Activated CD8-positive, alpha-beta memory T cell treated with anti-CD3 and anti-CD28 coated beads for 24 hours (primary cell): ENCODE measurements at regions not wholly inside any gene's neighbourhood (a gene's known extent, or its start where the extent isn't known, plus 50 kb on each side); places are given as distances from the start of the nearest gene placed in this dataset.
"Not testable (repeated sequence)": the region's sequence is repeated elsewhere in the genome, so short reads cannot be mapped to it uniquely, and the experiment has no call there.

ENCODE experiments used
- DNase-seq: peaks from one replicate; pipeline ENCODE4 v3.0.0-alpha.2; 2020

DNA sequence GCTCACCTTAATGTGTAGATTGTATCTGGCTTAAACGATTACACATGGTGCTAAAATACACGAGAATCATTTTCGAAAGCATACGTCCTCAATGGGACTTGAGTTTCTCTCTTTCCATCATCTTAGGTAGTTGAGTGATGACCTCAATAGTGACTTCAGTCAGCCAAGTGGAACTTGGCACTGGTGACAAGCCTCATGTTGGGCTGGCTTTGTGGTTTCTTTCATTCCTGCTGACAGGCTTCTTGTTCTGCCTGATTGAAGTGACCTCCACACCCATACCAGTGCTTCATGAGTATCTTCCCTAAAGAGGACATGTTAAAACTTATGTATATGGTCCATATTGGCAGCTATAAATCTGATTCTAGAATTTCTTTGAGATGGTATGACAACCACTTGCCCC lies 159.1 kb upstream of the WDR1 start:
- no peak for DNase-seq

GRCh38 chr4:10273030-10273429 lies 156.4 kb upstream of the WDR1 start:
- DNase-seq = no peak

GRCh38 chr4:10272511-10272910 lies 155.9 kb upstream of the WDR1 start:
- DNase-seq = no peak

DNA sequence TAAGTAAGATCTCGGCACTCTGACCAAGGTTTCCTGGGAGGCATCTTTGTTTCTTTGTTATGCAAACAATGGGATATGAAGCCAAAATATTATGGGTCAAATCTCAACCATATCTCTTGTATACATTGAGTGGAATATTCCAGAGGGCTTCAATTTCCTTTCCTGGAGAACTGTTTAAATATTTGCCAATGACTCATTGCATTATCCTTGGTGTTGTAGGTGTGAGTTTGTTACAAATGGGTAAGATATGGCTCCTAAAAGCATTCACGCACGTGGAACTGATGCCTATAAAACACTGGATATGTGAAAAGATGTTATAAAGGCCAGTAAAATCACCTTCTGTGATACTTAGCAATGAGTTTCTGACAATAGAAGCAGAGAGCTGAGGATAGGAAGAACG lies 150.5 kb upstream of the WDR1 start:
- DNase-seq = no peak

DNA sequence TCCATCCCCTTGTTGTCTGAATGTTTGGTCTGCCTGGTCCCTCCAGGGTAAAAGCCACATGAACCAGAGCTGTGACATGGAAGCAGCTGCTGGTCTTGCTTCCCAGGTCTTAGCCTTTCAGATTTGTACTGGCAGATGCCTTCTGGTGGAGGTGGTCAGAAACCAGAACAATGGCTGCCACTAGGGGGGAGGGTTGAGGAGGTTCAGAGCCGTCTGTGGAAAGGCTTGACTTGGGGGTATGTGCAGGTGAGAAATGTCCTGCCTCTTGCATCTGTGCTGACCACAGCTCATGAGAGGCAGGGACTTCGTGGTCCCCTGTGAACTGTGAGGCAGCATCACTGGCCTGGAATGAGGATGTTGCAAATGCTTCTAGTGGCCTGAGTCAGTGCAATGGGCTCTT lies 144.2 kb upstream of the WDR1 start:
- no peak for DNase-seq

DNA sequence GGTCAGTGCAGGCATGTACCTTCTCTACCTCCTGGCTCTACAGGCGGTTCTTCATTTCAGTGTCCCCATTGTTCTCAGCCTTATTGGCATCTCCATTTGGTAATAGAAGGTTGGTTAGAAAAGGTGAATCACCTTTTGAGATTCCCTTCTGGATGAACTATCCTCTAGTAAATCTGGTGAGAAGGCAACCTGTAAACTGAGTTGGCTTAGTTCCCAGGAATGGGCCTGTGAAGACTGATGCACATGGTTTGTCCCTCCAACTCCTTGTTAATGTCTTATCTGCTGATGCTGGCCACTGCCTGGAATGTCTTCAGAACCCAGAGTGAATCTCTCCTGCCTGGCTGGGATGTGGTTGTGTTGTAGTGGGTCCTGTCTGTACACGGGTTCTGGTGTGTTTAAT lies 143.4 kb upstream of the WDR1 start:
- DNase-seq = no peak

- DNase-seq = no peak
Observed at GRCh38 chr4:10256203-10256602, 139.6 kb upstream of the WDR1 start.

- no peak for DNase-seq
Observed at GRCh38 chr4:10253765-10254164, 137.2 kb upstream of the WDR1 start.

- DNase-seq = no peak
Observed at GRCh38 chr4:10245751-10246150, 129.2 kb upstream of the WDR1 start.

DNA sequence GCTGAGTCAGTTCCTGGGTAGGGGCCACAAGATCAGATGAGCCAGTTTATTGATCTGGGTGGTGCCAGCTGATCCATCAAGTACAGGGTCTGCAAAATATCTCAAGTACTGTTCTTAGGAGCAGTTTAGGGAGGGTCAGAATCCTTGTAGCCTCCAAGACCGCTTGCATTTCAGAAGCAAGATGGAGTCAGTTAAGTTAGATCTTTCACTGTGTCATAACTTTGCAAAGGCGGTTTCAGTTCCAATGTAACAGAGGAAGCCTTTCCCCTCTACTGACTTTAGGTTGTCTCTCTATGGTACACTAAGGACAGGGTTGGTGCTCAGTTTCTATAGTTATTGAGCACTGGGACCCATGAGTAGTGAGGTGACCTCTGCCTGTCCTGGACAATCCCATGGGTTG lies 127.3 kb upstream of the WDR1 start:
- DNase-seq = no peak

- no peak for DNase-seq
Observed at GRCh38 chr4:10240691-10241090, 124.1 kb upstream of the WDR1 start.

GRCh38 chr4:10239982-10240654 lies 123.5 kb upstream of the WDR1 start:
- no peak for DNase-seq

GRCh38 chr4:10237131-10237530 lies 120.5 kb upstream of the WDR1 start:
- no peak for DNase-seq

- DNase-seq = no peak
Observed at GRCh38 chr4:10232114-10232513, 115.5 kb upstream of the WDR1 start.

DNA sequence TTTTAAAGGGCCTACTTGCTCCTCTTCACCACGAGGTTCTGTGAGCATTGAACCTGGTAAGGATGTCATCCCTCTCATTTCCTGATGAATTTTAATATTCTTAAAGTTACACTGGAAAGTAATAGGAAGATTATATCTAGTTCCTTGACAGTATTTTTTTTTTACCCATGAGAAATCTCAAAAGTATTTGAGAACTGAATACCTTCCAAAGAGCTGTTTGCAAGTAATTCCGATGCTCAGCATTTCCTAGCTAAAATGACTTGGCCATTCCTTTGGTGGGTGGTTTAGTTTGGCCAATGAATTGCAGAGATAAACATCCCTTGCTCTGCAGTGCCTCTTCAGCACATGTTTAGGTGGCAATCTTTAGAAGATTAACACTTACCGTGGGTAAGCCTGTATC lies 110.2 kb upstream of the WDR1 start:
- no peak for DNase-seq

DNA sequence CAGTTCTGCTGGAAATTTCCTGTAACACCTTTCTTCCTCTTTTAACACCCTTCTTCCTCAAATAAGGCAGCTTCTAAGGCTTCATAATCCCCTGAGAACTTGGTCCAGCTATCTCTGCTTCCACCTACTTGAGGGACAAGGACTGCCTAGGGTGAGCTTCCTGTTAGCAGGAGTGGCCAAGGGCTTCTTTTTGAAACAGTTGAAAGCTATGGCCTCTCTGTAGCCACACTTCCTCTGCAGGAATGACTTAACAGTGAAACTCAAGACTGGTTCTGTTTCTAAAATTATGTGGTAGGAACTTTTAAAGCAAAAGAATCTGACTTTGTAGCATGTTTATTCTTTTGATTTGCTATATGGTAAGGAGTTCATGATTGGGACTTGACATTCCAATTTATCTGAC lies 108.5 kb upstream of the WDR1 start:
- no peak for DNase-seq

DNA sequence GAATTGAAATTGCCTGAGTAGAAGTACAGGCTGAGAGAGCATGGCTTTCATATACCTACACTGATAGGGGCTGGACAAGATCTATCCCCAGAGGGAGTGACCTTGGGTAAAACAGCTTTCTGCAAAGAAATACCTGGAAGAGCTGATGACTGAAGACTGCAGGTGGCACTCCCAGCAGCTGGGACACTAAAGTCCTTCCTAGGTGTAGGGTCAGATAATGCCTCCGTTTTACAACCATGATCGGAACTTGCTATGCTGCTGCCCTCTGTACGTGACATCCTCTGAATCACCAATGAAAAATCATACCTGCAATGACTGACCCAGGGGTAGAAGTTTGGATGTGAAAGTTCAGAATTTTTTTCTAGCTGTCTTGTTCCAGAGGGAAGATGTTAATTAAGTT lies 107.2 kb upstream of the WDR1 start:
- no peak for DNase-seq

DNA sequence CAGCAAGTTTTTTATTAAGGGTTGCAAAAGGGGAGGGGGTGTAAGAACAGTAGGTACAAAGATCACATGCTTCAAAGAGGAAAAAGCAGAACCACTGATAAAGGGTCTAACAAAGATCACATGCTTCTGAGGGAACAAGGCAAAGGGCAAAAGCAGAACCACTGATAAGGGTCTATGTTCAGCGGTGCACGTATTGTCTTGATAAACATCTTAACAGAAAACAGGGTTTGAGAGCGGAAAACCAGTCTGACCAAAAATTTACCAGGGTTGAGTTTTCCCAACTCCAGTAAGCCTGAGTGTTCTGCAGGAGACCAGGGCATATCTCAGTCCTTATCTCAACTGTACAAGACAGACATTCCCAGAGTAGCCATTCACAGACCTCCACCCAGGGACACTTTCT lies 96.9 kb upstream of the WDR1 start:
- DNase-seq = not testable (repeated sequence)

GRCh38 chr4:10212901-10213300 lies 96.3 kb upstream of the WDR1 start:
- DNase-seq = no peak

DNA sequence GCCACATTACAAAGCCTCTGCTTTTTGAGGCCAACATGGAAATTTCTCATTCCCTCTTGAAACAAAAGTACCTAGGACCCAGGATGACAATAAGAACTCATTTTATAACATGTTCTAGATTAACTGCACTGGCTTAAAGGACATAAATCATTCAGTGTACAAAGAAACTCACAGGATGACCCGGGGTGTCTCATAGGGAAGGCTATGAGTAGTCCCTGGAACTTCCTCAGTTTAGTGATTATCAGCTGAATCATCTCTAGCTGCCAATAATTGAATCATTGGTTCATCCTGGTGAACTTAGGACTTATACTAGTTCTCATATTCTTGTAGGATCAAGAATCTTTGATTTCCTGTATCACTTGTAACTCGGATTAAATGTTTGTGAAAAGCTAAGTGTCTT lies 95.8 kb upstream of the WDR1 start:
- DNase-seq = no peak

DNA sequence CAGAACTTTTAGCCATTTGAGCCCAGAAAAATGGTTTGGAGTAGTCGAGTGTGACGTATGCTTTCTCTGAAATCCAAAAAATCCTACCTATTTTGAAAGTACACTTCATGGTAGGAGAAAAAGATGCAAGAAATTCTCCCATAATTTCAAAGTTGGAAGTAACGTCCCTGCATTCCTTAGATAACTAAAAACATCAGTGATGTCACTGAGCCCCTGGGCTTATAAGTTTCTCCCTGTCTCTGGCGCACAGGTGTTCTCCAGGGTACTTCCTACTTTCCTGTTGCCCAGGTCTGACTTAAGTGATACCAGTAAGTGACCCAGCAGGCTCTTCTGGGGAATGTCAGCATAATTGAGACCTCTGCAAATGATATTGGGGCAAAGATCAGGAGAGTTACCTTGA lies 90.5 kb upstream of the WDR1 start:
- no peak for DNase-seq

DNA sequence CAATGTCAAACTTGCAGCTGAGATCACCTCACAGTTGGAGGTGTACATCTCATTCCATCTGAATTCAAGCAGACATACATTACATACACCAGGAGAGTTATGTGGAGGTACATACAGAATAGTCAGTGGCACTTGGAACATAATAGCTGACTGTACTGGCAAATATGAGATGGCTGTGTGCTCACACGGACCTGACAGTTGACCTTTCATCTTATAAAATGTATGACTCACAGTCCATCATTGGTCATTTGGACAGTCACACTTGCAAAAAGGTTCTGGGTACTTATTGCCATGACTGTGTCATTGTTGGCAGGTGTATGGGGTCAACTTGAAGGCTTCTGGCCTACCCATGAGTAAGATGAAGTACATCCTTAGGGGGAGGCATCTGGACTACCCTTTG lies 88.6 kb upstream of the WDR1 start:
- DNase-seq = no peak

- DNase-seq = no peak
Observed at GRCh38 chr4:10204401-10205058, 87.9 kb upstream of the WDR1 start.

GRCh38 chr4:10203851-10204250 lies 87.3 kb upstream of the WDR1 start:
- no peak for DNase-seq
